Renal pelvis (tissue), 1 donor: ENCODE measurements at regions not wholly inside any gene's neighbourhood (a gene's known extent, or its start where the extent isn't known, plus 50 kb on each side); places are given as distances from the start of the nearest gene placed in this dataset.
A peak's percentile ranks its signal among the peaks of the same experiment; 100 is the strongest.
"Not testable (repeated sequence)": the region's sequence is repeated elsewhere in the genome, so short reads cannot be mapped to it uniquely, and the experiment has no call there.

ENCODE experiments used
- DNase-seq: peaks from one replicate; pipeline ENCODE4 v3.0.0-alpha.2; 2013

DNA sequence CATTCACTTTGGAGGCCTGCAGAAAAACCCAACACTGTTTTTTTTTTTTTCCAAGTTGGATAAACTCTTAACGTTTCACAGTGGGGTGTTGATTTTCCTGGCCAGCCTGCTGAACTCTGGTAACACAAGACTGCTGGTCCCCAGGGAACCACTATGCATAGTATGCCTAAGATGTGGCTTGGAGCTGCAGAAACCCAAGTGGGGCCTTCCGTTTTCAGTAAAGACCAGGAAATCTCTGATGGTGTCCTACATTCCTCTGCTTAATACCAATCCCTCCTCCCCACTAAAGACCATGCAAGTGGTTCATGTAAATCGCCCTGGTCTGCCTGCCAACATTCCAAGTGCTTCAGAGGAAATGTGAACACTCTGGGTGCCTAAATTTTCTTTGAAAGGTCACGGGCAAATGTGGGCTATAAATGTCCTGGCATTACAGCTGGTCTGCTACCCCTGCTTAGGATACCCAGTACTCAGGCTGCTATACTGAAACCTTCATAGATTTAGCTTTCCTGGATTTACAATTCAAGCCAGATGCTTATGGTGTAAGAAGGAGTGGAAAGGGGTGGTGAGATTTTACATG is 615.4 kb downstream of the MAFB start:
- DNase-seq, result no peak

- no peak for DNase-seq
Measured at GRCh38 chr20:40072907-40073306, 616.1 kb downstream of the MAFB start.

- peak; percentile 28 for DNase-seq
Measured at GRCh38 chr20:40056171-40056570, 632.9 kb downstream of the MAFB start.

- DNase-seq, result no peak
Measured at GRCh38 chr20:40055711-40056110, 633.3 kb downstream of the MAFB start.

GRCh38 chr20:40054311-40054710 is 634.7 kb downstream of the MAFB start:
- no peak for DNase-seq

DNA sequence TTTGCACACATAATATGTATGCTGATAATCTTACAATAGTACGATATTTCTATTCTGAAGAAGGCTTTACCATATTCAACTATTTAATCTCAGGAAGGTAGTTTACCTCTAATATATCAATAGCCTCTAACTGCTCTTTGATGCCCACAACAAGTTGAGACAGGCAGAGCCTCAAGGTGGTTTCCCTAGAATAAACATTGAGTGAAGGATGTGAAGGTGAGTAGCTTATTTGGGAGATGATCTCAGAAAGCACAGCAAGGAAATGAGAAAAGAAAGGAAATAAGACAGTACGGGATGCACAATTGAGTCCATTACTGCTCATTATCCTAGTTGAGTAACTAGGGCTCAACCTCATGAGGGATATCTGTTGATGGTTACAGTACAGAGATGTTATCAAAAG is 638.4 kb downstream of the MAFB start:
- no peak for DNase-seq

DNA sequence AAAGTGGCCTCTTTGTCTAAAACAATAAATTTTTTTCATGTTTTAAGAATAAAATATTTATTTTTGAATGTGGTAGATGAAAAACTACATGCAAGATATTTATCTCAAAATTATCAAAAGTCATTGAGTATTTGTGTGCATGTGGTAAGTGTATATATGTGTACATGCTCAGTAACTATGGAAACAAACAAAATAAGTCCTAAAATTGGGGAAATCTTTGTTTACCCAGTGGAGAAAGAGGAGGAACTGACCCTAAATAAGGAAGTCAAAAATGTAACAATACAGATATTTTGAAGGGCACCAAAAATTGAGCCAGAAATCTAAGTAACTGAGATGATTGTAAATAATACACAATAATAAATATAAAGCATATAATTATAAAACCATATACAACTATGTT is 639.2 kb downstream of the MAFB start:
- DNase-seq, result no peak

GRCh38 chr20:40046703-40047102 is 642.3 kb downstream of the MAFB start:
- no peak for DNase-seq

GRCh38 chr20:40037511-40037910 is 651.5 kb downstream of the MAFB start:
- DNase-seq, result no peak

DNA sequence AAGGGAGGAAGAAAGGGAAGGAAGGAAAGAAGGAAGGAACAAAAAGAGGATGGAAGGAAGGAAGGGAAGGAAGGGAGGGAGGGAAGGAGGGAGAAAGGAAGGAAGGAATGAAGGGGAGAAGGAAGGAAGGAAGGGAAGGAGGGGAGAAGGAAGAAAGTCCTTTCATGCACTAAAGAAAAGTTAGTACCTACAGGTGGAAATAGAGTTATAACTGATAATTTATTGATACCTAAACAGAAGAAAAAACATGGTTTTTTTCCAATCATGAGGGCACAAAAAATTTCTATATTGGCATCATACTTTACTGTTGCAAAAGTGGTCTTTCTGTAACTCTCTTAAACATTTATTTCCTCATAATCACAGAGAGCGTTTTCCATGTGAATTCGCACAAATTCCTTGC is 659.4 kb downstream of the MAFB start:
- no peak for DNase-seq

DNA sequence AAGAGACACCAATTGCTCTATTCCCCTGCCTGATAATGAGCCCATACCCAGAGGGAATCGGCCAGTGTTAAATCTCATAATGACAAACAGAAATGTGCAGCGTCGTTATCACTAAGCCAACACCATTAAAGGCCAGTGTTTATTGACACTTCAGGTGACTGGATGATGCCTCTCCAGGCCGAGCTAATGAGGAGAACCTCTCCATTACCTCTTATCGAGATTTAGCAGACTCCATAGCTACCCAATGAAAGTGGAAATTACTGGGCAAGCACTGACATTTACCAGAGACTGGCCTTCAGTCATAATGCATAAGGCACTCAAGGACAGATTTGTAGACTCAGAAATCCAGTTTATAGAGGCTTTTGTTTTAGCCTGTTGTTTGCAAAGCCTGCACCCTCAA is 669.5 kb downstream of the MAFB start:
- DNase-seq, result no peak

DNA sequence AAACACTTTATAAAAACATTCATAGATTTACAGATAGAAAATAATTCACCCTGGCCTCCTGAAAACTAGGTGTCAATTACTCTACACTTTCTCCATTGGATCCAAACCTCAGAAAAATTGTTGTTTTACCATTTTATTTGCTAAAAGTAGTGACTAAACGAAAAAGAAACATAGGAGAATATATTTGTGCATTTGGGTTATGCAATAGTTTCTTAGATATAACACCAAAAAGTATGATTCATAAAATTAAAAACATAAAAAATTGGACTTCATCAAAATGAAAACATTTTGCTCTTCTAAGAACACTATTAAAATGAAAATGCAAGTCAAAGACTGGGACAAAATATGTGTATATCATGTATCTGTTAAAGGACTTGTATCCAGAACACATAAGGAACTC is 671.3 kb downstream of the MAFB start:
- no peak for DNase-seq

DNA sequence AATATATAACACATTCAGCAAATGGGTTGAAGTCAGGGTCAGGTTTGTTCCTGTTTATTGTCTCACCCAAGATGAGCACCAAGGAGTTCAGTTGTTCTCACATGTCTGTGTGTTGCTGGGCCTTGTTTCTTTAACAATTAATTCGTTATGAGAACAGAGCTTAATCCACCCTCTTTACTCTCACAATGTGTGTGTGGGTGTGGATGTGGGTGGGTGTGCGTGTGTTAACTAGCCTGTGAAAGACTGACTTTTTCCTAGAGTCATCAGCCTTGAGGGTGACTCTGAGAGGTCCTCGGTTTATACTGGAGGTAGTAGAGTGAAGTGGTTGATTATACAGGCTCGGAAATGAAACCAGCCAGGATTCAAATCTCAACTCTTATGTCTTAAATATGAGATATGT is 672.1 kb downstream of the MAFB start:
- no peak for DNase-seq

- DNase-seq, result no peak
Measured at GRCh38 chr20:40016392-40016791, 672.6 kb downstream of the MAFB start.

- DNase-seq, result not testable (repeated sequence)
Measured at GRCh38 chr20:40012026-40012425, 677.0 kb downstream of the MAFB start.

DNA sequence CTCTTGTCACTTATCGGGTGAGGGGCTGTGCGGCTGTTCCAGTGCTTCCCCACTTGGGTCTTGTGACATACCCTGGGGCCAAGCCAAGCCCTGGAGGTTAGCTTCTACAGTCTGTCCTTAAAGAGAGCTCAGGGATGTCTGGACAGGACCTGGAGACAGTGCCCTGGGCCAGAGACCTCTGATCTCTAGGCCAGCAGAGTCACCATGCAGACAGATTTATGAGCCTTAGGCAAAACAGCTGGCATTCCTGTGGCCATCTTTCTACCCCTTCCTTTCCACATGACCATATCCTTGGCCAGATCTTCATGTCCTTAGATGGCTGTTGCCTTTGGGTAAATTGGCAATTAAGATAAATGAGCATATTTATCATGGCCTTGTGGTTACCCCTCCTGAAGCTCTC is 678.6 kb downstream of the MAFB start:
- DNase-seq, result no peak

- no peak for DNase-seq
Measured at GRCh38 chr20:40009542-40009941, 679.5 kb downstream of the MAFB start.

- no peak for DNase-seq
Measured at GRCh38 chr20:40008177-40008576, 680.9 kb downstream of the MAFB start.

DNA sequence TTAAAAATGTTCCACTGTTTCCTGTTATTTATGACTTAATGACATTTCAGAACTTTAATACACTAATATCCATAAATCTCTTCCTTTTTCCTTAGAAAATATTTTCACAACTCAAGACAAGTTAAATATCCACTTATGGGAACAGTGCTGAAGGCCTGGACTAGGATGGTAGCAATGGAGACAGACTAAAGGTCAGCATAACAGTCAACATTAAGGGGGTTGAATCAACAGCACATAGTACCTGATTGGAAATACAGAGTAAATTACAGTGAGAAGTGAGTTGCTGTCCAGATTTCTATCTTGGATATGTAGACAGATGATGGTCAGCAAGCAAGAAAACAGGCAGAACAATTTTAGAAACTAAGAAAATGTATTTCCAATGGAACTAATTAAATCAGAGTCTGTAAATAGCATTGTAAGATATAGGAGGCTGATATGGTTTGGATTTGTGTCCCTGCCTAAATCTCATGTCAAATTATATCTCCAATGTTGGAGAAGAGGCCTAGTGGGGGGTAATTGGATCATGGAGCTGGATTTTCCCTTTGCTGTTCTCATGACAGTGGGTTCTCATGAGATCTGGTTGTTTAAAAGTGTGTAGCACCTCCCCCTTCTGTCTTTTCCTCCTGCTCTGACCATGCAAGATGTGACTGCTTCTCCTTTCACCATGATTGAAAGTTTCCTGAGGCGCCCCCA is 682.7 kb downstream of the MAFB start:
- DNase-seq, result no peak

- not testable (repeated sequence) for DNase-seq
Measured at GRCh38 chr20:40004092-40004491, 684.9 kb downstream of the MAFB start.

DNA sequence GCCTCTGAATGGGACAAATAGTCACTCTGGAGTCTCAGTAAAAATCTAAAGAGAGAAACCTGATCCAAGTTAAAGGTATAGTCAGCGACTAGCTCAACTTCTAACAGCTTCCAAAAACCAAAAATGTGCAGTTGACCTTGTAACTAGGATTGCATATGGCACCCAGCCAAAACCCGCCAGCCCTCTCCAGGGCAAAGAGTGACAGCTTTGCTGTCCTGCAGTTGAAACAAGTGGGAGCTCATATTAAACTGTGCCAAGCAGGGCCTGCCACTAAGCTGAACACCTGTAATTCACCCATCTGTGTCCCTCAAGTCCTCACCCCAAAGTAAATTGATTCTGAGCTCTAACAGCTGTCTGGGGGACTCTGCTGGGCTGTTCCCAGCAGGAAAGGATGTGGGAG is 695.3 kb downstream of the MAFB start:
- DNase-seq, result no peak

DNA sequence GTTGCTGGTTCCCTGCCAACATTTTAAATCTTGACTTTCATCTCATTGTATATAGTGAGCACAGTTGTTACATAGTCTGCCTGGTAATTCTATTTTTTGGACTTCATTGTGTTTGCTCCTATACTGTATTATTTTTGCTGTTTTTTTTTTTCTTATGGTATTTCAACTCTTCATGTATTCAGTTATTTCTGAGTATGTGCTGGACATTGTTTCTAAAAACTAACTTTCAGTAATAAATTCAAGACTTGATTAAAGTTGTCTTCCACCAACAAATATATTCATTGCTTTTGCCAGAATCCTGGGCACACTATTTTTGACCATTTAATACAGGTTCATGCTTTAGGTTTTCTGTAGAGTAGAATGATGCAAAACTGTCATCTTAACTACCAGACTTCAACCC is 698.3 kb downstream of the MAFB start:
- no peak for DNase-seq

DNA sequence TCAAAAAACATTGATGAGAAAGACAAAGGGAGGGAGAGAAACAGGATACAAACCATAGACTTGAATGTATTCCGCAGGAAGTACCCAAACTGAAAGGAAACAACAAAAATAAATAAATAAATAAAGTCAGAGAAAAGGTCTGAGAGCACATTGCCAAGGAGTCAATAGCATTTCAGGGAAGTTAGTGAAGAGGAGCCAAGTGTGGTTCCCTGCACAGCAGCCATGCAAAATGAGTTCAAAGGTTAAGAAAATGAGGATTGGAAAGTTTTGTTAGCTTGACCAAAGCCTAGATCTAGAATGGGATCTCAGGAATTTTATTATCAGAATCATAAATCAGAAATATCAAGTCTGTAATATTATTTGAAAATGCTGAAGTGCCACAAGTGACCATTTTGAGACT is 700.0 kb downstream of the MAFB start:
- DNase-seq, result no peak
